ENCODE measurements at regions not wholly inside any gene's neighbourhood (a gene's known extent, or its start where the extent isn't known, plus 50 kb on each side); places are given as distances from the start of the nearest gene placed in this dataset.

DNA sequence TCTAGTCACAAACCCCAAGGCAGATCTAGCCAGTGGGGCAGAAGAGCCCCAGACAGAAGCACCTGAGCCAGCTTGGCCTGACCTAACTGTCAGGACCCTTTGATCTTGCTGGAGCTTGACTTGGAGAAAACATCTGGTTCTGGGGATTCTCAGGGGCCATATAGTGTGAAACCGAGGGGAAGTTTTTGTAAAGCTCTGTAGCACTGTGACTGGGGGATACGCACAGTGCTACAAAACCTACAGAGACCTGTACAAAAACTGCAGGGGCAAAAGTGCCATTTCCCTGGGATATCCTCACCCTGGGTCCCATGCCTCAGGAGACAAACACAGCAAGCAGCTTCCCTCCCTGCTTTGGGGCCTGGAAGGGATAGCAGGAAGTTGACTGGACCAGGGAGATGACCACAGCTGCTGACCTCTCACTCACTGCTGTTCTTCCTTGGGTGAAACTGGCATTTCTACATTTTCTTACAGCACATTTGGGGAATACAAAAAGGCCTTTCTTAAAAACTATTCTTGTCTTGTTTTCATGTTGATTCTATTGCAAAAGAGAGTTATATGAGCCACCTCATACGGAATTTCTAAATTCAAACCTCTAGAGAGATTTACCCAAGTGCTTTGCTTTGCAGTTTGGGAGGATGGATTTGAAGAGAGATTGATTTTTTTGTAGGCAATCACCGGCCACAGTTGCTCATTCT, 140.0 kb downstream of the DAD1 start:
- peak in 1 of 2 donors; percentile 65 for DNase-seq (ENCODE audit: low read depth in 1 of 2, low spot score in 1 of 2)
- Histone ChIP-seq H3K36me3 (no peaks in the 10 kb centered on the region), H3K27me3 (no peaks in the 10 kb centered on the region), H3K4me1 (ENCODE audit: low read depth) (no peaks in the 10 kb centered on the region), H3K4me3 (no peak overlapping the region), H3K9me3 (ENCODE audit: low read depth) (no peaks in the 10 kb centered on the region), H3K27ac (no peak overlapping the region)
- TF ChIP-seq, protein P1, sequence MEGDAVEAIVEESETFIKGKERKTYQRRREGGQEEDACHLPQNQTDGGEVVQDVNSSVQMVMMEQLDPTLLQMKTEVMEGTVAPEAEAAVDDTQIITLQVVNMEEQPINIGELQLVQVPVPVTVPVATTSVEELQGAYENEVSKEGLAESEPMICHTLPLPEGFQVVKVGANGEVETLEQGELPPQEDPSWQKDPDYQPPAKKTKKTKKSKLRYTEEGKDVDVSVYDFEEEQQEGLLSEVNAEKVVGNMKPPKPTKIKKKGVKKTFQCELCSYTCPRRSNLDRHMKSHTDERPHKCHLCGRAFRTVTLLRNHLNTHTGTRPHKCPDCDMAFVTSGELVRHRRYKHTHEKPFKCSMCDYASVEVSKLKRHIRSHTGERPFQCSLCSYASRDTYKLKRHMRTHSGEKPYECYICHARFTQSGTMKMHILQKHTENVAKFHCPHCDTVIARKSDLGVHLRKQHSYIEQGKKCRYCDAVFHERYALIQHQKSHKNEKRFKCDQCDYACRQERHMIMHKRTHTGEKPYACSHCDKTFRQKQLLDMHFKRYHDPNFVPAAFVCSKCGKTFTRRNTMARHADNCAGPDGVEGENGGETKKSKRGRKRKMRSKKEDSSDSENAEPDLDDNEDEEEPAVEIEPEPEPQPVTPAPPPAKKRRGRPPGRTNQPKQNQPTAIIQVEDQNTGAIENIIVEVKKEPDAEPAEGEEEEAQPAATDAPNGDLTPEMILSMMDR (IDR thresholded peaks at IDR 0.05; ENCODE audit: low read depth, low read length), result no peak

DNA sequence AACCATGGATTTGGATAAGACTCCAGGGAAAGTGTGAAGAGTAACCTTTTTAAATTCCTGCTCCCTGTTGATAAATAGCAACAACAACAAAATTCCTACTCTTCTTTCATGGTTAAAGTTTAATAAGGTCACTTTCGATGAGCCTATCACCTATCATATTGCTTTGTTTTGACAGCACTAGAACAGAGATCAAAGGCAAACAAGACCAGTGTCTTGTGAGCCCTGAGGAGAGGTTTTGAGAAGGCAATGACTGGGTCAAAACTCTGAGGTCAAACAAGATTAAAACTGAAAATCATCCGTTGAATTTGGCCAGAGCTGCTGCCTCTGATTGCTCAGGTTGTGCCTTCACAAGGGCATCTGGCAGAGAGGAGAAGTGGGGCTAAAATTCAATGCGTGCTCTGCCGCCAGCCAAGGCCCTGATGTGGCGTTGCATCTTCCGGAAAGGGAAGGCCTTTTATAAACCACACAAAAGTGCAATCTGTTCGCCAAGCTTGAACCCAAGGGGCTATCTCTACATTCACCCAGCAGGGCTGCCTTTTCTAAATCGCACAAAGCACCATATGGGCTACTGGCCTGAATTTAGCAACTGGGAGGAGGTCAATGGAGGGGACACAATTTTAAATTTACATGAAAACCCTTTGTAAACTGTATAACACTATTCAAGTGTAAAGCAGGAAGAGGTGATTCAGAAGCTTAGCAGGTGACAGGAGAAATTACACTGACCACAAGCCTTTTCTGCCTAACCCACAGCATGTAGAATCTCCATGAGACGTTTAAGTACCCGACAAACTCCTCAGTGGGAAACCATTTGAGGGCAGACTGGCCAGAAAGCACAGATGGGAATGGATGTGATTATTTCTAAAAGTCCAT, 140.8 kb downstream of the DAD1 start:
- no peaks in the 10 kb centered on the region for H3K9me3 ChIP-seq (ENCODE audit: low read depth)
- no peak for DNase-seq (ENCODE audit: low read depth in 1 of 2, low spot score in 1 of 2)
- H3K4me3 ChIP-seq, result no peak overlapping the region
- TF ChIP-seq, protein P1 (IDR thresholded peaks at IDR 0.05; ENCODE audit: low read depth, low read length), result no peak
- no peaks in the 10 kb centered on the region for H3K27me3 ChIP-seq
- H3K27ac ChIP-seq, result no peak overlapping the region
- no peaks in the 10 kb centered on the region for H3K36me3 ChIP-seq
- no peaks in the 10 kb centered on the region for H3K4me1 ChIP-seq (ENCODE audit: low read depth)

DNA sequence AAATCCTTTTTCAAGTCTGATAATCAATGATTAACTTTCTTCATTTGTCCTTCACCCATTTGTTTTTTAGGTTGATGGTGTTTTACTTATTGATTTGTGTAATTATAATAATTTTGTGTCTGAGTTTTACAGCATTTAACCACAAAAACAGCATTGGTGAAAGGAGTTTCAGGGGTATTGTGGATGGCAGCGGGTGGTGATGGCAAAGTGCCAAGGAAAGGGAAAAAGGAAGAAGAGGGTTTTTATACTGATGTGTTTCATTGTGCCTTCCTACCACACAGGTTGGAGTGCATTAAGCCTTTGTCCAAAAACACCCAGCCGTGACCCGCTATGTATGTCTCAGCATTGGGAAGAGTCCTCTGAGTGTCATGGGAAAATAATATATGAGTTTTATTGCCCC, 150.3 kb downstream of the DAD1 start:
- Histone ChIP-seq H3K4me1 (ENCODE audit: low read depth) (no peaks in the 10 kb centered on the region), H3K9me3 (ENCODE audit: low read depth) (no peaks in the 10 kb centered on the region), H3K27ac (no peak overlapping the region), H3K27me3 (no peaks in the 10 kb centered on the region), H3K4me3 (no peak overlapping the region), H3K36me3 (no peaks in the 10 kb centered on the region)
- TF ChIP-seq, protein P1 (IDR thresholded peaks at IDR 0.05; ENCODE audit: low read depth, low read length), result no peak
- no peak for DNase-seq (ENCODE audit: low read depth in 1 of 2, low spot score in 1 of 2)

DNA sequence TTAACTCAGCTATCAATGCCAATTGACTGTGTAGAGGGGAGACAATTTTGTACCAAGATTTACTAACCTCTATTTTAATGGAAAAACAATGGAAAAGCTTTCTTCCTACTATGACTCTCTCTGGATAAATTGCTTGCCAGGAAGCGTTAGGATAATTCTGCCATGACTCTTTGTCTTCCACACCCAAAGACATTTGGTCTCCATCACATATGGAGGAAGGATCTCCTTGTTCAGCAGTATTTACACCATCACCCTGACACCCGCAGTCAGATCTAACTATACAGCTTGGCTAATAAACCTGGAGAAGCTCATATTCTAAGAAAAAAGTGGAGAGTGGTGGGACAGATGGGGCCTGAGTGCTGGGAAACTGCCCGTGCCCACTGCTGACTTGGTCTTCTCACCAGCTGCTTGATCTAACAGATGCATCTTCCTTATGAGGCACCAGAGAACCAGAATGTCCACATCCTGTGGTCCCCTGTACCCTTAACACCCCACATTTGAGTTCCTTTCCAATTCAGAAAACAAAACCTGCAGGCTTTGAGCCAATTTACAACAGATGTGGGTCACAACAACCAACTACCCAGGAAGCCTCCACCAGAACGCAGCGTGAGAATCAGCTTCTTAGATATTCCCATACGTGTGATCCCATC, 154.0 kb downstream of the DAD1 start:
- H3K27ac ChIP-seq, result no peak overlapping the region
- no peaks in the 10 kb centered on the region for H3K9me3 ChIP-seq (ENCODE audit: low read depth)
- TF ChIP-seq, protein P1 (IDR thresholded peaks at IDR 0.05; ENCODE audit: low read depth, low read length), result no peak
- DNase-seq (ENCODE audit: low read depth in 1 of 2, low spot score in 1 of 2), result no peak
- H3K4me1 ChIP-seq (ENCODE audit: low read depth), result no peaks in the 10 kb centered on the region
- no peak overlapping the region for H3K4me3 ChIP-seq
- H3K27me3 ChIP-seq, result no peaks in the 10 kb centered on the region
- no peaks in the 10 kb centered on the region for H3K36me3 ChIP-seq

DNA sequence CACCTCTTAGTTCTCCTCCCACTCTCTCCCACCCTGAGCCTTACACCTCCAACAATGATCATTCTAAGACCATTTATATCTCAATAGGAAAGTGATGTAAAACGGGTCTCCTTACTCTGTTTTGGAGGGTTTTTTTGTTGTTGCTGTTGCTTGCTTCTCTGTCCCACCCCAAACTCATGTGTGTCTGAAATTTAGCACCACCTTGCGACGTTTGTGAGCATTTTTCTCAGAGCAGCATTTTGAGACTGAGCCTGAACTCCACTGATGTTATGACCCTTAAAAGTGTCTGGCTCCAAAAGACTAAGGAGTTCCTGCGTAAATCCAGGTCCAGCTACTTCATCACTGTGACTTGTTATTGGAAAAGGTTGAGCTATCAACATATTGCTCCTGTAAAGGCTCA, 155.0 kb downstream of the DAD1 start:
- H3K9me3 ChIP-seq (ENCODE audit: low read depth), result no peaks in the 10 kb centered on the region
- DNase-seq (ENCODE audit: low read depth in 1 of 2, low spot score in 1 of 2), result no peak
- no peak overlapping the region for H3K4me3 ChIP-seq
- H3K4me1 ChIP-seq (ENCODE audit: low read depth), result no peaks in the 10 kb centered on the region
- H3K27ac ChIP-seq, result no peak overlapping the region
- no peaks in the 10 kb centered on the region for H3K27me3 ChIP-seq
- TF ChIP-seq, protein P1 (IDR thresholded peaks at IDR 0.05; ENCODE audit: low read depth, low read length), result no peak
- H3K36me3 ChIP-seq, result no peaks in the 10 kb centered on the region
